Esophagus mucosa (tissue), 1 donor: ENCODE measurements at regions not wholly inside any gene's neighbourhood (a gene's known extent, or its start where the extent isn't known, plus 50 kb on each side); places are given as distances from the start of the nearest gene placed in this dataset.

ENCODE experiments used
- ATAC-seq: fragments of 200-7000 bp; cut with Tn5 transposase; one replicate; pipeline ENCODE4 v1.9.1; 2020
- donor health status: DM: yes; HTN: yes; CAD: no.

GRCh38 chr3:24937780-24938179, 443.1 kb upstream of the THRB start:
- ATAC-seq, result no peak

- ATAC-seq, result no peak
Measured at GRCh38 chr3:24943961-24944360, 449.3 kb upstream of the THRB start.

DNA sequence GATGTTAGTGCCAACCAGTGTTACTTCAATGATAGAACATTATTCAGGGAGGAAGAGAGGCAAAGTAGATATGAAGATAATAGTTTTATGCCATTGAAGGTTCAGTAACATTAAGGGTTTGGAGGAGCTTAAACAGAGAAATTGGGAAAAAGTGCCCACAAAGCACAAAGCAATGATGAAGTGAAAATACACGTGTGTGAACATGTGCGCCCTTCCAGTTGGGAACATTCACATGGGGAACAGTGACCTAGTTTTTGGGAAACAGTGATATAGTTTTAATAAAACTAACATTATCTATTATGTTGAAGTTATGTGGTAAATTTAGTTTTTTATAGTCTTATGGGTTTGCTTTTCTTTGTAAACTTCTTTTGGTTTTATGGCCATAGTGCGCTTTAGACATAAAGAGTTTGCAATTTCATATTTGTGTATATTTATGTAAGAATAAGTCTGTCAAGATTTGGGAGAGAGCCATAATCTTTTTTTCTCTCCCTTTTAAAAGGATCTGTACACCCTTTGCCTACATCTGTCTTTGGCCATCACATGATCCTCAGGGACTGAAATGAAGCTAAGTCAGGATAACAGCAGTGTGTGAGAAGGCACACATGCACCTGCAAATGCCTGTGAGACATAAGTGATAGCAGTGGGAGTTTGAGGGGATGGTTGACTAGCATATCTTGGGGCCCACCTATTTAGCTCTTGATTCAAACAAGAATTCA, 450.3 kb upstream of the THRB start:
- ATAC-seq, result no peak

- peak; percentile 99 for ATAC-seq
Measured at GRCh38 chr3:24945563-24945962, 450.9 kb upstream of the THRB start.

DNA sequence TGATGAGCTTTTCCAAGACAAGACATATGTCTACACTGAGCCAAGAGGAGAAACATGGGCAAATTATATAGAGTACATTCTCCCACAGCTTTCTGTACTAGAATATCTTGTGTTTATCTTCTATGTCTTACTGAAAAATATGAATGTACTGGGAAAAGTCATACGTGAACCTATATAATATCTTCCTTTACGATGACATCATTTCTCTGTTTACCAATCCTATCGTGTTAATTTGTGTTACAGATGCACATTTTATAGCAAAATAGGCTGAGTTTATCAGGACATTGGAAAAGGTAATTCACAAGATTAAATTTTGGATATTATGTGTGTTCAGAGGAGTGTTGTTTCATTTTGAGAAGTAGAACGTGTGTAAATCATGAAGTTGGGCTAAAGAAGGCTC, 452.5 kb upstream of the THRB start:
- no peak for ATAC-seq

DNA sequence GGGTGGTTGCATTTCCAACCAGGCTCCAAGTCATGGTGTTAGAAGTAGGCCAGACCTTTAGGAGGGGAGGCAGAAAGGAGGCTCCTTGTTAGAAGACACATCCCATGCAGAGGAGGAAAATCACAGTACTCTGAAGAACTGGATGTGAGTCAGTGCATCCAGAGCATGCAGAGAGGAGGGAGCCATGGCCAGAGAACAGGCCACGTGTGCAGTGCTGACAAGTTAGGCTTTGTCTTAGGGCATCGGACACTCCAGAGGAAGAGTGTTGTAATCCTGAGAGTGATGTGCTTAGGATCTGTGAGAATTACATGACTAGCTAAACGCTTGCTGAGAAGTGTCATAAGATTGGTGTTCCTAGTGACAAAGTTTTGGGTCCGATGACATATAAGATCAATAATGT, 456.5 kb upstream of the THRB start:
- ATAC-seq, result no peak

GRCh38 chr3:24952388-24952787, 457.7 kb upstream of the THRB start:
- no peak for ATAC-seq

GRCh38 chr3:24953060-24953771, 458.6 kb upstream of the THRB start:
- no peak for ATAC-seq

DNA sequence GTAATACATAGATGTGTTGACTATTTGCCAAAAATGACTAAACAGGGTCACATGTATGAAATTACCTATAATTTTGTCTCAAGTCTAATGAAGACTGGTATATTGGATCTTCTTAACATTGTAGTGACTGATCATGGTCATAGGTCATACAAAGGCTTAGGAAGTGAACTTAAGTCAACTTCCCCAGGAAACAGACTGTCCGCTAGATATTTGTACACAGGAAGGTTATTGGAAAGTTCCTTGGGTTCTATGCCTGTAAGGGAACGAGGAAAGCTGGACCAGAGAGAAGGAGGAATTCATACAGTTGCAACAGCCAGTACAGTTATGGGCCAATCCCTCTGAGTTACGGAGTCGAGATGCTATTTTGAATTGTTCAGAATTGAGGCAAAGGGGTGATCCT, 462.0 kb upstream of the THRB start:
- no peak for ATAC-seq

- no peak for ATAC-seq
Measured at GRCh38 chr3:24958271-24958670, 463.6 kb upstream of the THRB start.

GRCh38 chr3:24958910-24959447, 464.3 kb upstream of the THRB start:
- ATAC-seq, result no peak

GRCh38 chr3:24963762-24964625, 464.1 kb upstream of the RARB start:
- ATAC-seq, result no peak

DNA sequence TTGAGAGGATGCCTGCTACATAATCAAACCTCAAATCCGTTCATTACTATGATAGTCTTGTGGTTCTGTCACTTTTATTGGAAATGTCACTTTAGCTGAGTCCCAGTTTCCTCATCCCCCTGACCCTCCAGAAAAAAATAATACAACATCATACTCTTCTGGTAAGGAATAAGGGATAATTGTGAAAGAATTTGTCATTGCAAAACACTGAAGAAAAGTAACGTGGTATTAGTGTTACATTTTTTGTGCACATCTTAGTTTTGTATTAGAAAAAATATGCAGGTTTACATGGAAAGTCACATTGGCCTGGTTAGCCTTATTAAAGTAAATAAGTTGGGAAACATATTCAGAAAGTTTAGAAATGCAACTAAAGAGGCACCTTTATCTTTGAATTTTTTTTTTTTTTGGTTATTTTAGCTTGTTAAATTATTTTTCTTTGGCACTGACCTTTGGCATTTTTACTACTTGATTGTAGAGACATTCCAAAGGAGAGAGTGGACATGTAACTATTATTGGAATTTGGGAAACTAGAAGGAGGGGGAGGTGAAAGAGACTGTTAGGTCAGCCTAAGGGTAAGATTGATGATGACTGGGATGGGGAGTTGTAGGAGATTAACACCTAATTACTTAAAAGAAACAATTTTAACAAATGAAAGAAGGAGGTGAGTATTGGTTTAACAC, 462.2 kb upstream of the RARB start:
- ATAC-seq, result no peak

- ATAC-seq, result no peak
Measured at GRCh38 chr3:24968036-24968435, 460.0 kb upstream of the RARB start.

GRCh38 chr3:24972491-24972890, 455.6 kb upstream of the RARB start:
- ATAC-seq, result no peak

DNA sequence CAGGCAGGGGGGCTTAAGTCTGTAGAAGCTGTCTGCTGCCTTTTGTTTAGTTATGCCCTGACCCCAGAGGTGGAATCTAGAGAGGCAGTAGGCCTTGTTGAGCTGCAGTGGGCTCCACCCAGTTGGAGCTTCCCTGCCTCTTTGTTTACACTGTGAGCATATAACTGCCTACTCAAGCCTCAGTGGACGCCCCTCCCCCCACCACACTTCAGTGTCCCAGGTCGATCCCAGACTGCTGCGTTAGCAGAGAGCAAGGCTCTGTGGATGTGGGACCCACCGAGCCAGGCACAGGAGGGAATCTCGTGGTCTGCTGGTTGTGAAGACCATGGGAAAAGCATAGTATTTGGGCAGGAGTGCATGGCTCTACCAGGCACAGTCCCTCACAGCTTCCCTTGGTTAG, 446.8 kb upstream of the RARB start:
- no peak for ATAC-seq

- no peak for ATAC-seq
Measured at GRCh38 chr3:24981924-24982323, 446.1 kb upstream of the RARB start.

DNA sequence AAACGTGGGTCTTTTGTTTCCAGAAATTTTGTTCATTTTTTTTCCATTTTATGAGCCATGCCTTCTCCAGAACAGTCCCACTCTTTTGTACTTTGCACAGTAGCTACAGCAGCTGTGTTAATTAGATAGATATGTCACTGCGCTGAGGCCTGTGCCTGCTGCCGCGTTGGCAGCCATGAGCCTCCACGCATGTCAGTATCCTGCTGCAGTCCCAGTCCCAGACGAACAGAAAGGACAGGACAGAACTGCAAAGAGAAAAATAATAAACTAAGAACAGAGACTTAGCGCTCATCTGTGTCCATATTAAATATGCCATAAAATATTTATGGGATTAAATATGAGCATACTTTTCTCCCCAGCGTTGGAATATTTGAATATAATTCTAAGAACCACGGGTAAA, 442.4 kb upstream of the RARB start:
- ATAC-seq, result no peak

GRCh38 chr3:24986612-24987011, 441.5 kb upstream of the RARB start:
- ATAC-seq, result no peak

- no peak for ATAC-seq
Measured at GRCh38 chr3:24999357-24999756, 428.7 kb upstream of the RARB start.

GRCh38 chr3:25000971-25001591, 427.0 kb upstream of the RARB start:
- ATAC-seq, result no peak

DNA sequence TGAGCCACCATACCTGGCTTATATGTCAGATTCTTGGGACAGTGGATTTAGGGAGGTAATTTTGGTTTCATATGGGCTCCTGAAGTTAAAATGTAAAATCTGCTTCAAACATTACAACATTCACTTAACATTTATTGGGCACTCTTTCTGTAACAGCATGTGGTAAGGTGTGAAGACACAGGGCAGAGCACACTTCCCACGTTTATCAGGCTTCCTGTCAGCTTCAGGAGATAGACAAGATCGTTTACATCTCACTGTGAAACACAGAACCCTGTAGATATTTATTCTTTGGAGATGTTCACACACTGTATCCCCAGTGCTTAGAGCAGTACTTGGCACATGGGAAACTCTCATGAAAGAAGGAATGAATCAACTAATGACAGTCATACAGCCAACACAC, 426.0 kb upstream of the RARB start:
- ATAC-seq, result no peak
